Kidney (tissue), 13 donors: ENCODE measurements at regions not wholly inside any gene's neighbourhood (a gene's known extent, or its start where the extent isn't known, plus 50 kb on each side); places are given as distances from the start of the nearest gene placed in this dataset.

Experiments used
- DNase-seq, 5 donors: peaks; one replicate each; pipeline ENCODE4 v3.0.0-alpha.2; 2013 to 2020
- FAIRE-seq: peaks from 2 replicates; lab custom pipeline; 2012; peaks lifted over from hg19 to GRCh38; lab: Jason Lieb, UNC
- H3K27ac ChIP-seq, 2 donors: one replicate each; pipeline ENCODE4 v1.7.0; 2013; ENCODE audit warnings: low read depth in 2 of 2, low read length in 2 of 2, inconsistent platforms in 1 of 2
- H3K27me3 ChIP-seq: one replicate; pipeline ENCODE4 v1.7.1; 2013; ENCODE audit warnings: low read length, inconsistent platforms; ENCODE audit not compliant: control insufficient read depth, insufficient read depth
- H3K36me3 ChIP-seq, 3 donors: one replicate each; pipeline versions ENCODE4 v1.7.0 to v1.7.1; 2013; ENCODE audit warnings: low read length in 3 of 3, control low read depth in 1 of 3, inconsistent platforms in 1 of 3; ENCODE audit not compliant: insufficient read depth in 3 of 3, control insufficient read depth in 2 of 3
- H3K4me1 ChIP-seq, 3 donors: one replicate each; pipeline versions ENCODE4 v1.7.0 to v1.7.1; 2013; ENCODE audit warnings: low read length in 3 of 3, inconsistent platforms in 1 of 3, low read depth in 1 of 3; ENCODE audit not compliant: control insufficient read depth in 2 of 3, insufficient read depth in 2 of 3
- H3K4me3 ChIP-seq, 3 donors: one replicate each; pipeline versions ENCODE4 v1.7.0 to v1.8.1; 2013; ENCODE audit warnings: low read length in 3 of 3, control low read depth in 1 of 3, inconsistent platforms in 1 of 3
- H3K9ac ChIP-seq, 3 donors: one replicate each; pipeline versions ENCODE4 v1.7.0 to v1.7.1; 2013; ENCODE audit warnings: low read length in 3 of 3, control low read depth in 1 of 3, inconsistent platforms in 1 of 3
- H3K9me3 ChIP-seq, 3 donors: one replicate each; pipeline versions ENCODE4 v1.7.0 to v1.7.1; 2013; ENCODE audit warnings: low read length in 3 of 3, control low read depth in 1 of 3, inconsistent platforms in 1 of 3; ENCODE audit not compliant: control insufficient read depth in 2 of 3, insufficient read depth in 1 of 3
- CTCF ChIP-seq: IDR thresholded peaks from 3 replicates; pipeline ENCODE4 v1.5.1; 2012; ENCODE audit warnings: mild to moderate bottlenecking, moderate library complexity, borderline replicate concordance; ENCODE audit not compliant: insufficient read depth; ENCODE audit errors: extremely low read depth
- intact Hi-C: fragments of 100-400 bp; cut with DNase I; formaldehyde crosslinking; loops from one replicate; pipeline ENCODE4 v1.11.1; 2022
- donor health status: control.
- donor health status: control.
- donor health status: control.
- donor health status: control.
- donor health status: control.
- donor health status: DM: yes; HTN: yes; CAD: no.
- donor health status: Normal renal cell carcinoma (clear cell type).

- Histone ChIP-seq H3K36me3 (no peaks in the 10 kb centered on the region), H3K9ac (no peak overlapping the region), H3K27me3 (no peaks in the 10 kb centered on the region), H3K9me3 (no peaks in the 10 kb centered on the region), H3K27ac (no peak overlapping the region), H3K4me3 (no peak overlapping the region), H3K4me1 (no peaks in the 10 kb centered on the region)
- intact Hi-C loops, result no loop called here
- no peak for FAIRE-seq
- DNase-seq, result peak in 1 of 5 donors; percentile 62
- TF ChIP-seq CTCF, result no peak
Observed at GRCh38 chr12:30110498-30110897, 326.8 kb upstream of the TMTC1 start.

- no peak for FAIRE-seq
- TF ChIP-seq CTCF, result no peak
- no peak for DNase-seq
- Histone ChIP-seq H3K9me3 (no peaks in the 10 kb centered on the region), H3K4me1 (no peaks in the 10 kb centered on the region), H3K27ac (no peak overlapping the region), H3K4me3 (no peak overlapping the region), H3K36me3 (no peaks in the 10 kb centered on the region), H3K9ac (no peak overlapping the region), H3K27me3 (no peaks in the 10 kb centered on the region)
- intact Hi-C loops, result no loop called here
Observed at GRCh38 chr12:30108666-30109065, 324.9 kb upstream of the TMTC1 start.

- no peak overlapping the region for H3K9ac ChIP-seq
- no peak for TF ChIP-seq CTCF
- H3K36me3 ChIP-seq, result no peaks in the 10 kb centered on the region
- H3K4me3 ChIP-seq, result no peak overlapping the region
- no peak for FAIRE-seq
- H3K27ac ChIP-seq, result no peak overlapping the region
- intact Hi-C loops, result no loop called here
- DNase-seq, result peak in 2 of 5 donors; percentile 2 to 14
- no peaks in the 10 kb centered on the region for H3K4me1 ChIP-seq
- no peaks in the 10 kb centered on the region for H3K27me3 ChIP-seq
- no peaks in the 10 kb centered on the region for H3K9me3 ChIP-seq
Observed at GRCh38 chr12:30106204-30106965, 322.6 kb upstream of the TMTC1 start.
